Brain microvascular endothelial cell (primary cell): ENCODE measurements at regions not wholly inside any gene's neighbourhood (a gene's known extent, or its start where the extent isn't known, plus 50 kb on each side); places are given as distances from the start of the nearest gene placed in this dataset.

Experiments used
- DNase-seq: peaks from one replicate; pipeline ENCODE4 v3.0.0-alpha.2; 2020
- H3K27ac ChIP-seq: fragments of 250-450 bp; sonication (Bioruptor Pico); 2 replicates; pipeline ENCODE4 v1.5.1; 2020; ENCODE audit warnings: mild to moderate bottlenecking, moderate library complexity
- H3K27me3 ChIP-seq: fragments of 250-450 bp; sonication (Bioruptor Pico); replicated peaks from 2 replicates; pipeline ENCODE4 v1.5.1; 2020; ENCODE audit warnings: mild to moderate bottlenecking
- H3K36me3 ChIP-seq: fragments of 250-450 bp; sonication (Bioruptor Pico); replicated peaks from 2 replicates; pipeline ENCODE4 v1.5.1; 2020; ENCODE audit warnings: mild to moderate bottlenecking
- H3K4me3 ChIP-seq: 2 replicates; pipeline ENCODE4 v1.5.1; 2011; ENCODE audit warnings: low read depth, mild to moderate bottlenecking, control low read depth, low read length, moderate library complexity
- CTCF ChIP-seq: IDR thresholded peaks from 2 replicates; pipeline ENCODE4 v1.5.1; 2011; ENCODE audit warnings: low read depth, mild to moderate bottlenecking, moderate library complexity, low read length, control low read depth, inconsistent platforms; ENCODE audit errors: missing control alignments
- in situ Hi-C: cut with HindIII; loops from 2 replicates; pipeline ENCODE4 v1.10.0; 2017; ENCODE audit warnings: low sequenced_read_pairs, low pct_ligation_motif_present

GRCh38 chr21:23986987-23987386, 1620.3 kb downstream of the MRPL39 start:
- in situ Hi-C loops, result no loop called here
- H3K27me3 ChIP-seq, result no peaks in the 10 kb centered on the region
- DNase-seq, result no peak
- no peaks in the 10 kb centered on the region for H3K36me3 ChIP-seq
- no peak overlapping the region for H3K4me3 ChIP-seq
- no peak overlapping the region for H3K27ac ChIP-seq
- no peak for TF ChIP-seq CTCF

- no peak for TF ChIP-seq CTCF
- Histone ChIP-seq H3K27ac (no peak overlapping the region), H3K4me3 (no peak overlapping the region), H3K27me3 (no peaks in the 10 kb centered on the region), H3K36me3 (no peaks in the 10 kb centered on the region)
- DNase-seq, result no peak
- in situ Hi-C loops, result no loop called here
Measured at GRCh38 chr21:23986214-23986613, 1621.1 kb downstream of the MRPL39 start.

- no peak for DNase-seq
- H3K36me3 ChIP-seq, result no peaks in the 10 kb centered on the region
- no peaks in the 10 kb centered on the region for H3K27me3 ChIP-seq
- H3K4me3 ChIP-seq, result no peak overlapping the region
- no peak overlapping the region for H3K27ac ChIP-seq
- in situ Hi-C loops, result no loop called here
- TF ChIP-seq CTCF, result no peak
Measured at GRCh38 chr21:23982546-23982945, 1624.7 kb downstream of the MRPL39 start.

GRCh38 chr21:23977971-23978370, 1629.3 kb downstream of the MRPL39 start:
- Histone ChIP-seq H3K27ac (no peak overlapping the region), H3K36me3 (no peaks in the 10 kb centered on the region), H3K4me3 (no peak overlapping the region), H3K27me3 (no peaks in the 10 kb centered on the region)
- in situ Hi-C loops, result no loop called here
- no peak for DNase-seq
- no peak for TF ChIP-seq CTCF

GRCh38 chr21:23968722-23969647, 1638.3 kb downstream of the MRPL39 start:
- H3K4me3 ChIP-seq, result no peak overlapping the region
- H3K36me3 ChIP-seq, result no peaks in the 10 kb centered on the region
- H3K27ac ChIP-seq, result no peak overlapping the region
- no peaks in the 10 kb centered on the region for H3K27me3 ChIP-seq
- peak; percentile 70 for TF ChIP-seq CTCF
- peak; percentile 18 for DNase-seq
- in situ Hi-C loops, result no loop called here

- H3K4me3 ChIP-seq, result no peak overlapping the region
- no peak overlapping the region for H3K27ac ChIP-seq
- TF ChIP-seq CTCF, result no peak
- H3K36me3 ChIP-seq, result no peaks in the 10 kb centered on the region
- no peak for DNase-seq
- H3K27me3 ChIP-seq, result no peaks in the 10 kb centered on the region
- in situ Hi-C loops, result no loop called here
Measured at GRCh38 chr21:23968008-23968407, 1639.3 kb downstream of the MRPL39 start.
